SIG-M5 treated with dmso at 0.1 percent for 504 hours (cell line): ENCODE measurements at regions not wholly inside any gene's neighbourhood (a gene's known extent, or its start where the extent isn't known, plus 50 kb on each side); places are given as distances from the start of the nearest gene placed in this dataset.

ENCODE experiments used
- DNase-seq: peaks from one replicate; lab custom pipeline; 2025; ENCODE audit not compliant: unreplicated experiment; lab: John Stamatoyannopoulos, UW

- DNase-seq, result no peak
Observed at GRCh38 chr13:78719367-78719766, 60.4 kb upstream of the OBI1 start.

DNA sequence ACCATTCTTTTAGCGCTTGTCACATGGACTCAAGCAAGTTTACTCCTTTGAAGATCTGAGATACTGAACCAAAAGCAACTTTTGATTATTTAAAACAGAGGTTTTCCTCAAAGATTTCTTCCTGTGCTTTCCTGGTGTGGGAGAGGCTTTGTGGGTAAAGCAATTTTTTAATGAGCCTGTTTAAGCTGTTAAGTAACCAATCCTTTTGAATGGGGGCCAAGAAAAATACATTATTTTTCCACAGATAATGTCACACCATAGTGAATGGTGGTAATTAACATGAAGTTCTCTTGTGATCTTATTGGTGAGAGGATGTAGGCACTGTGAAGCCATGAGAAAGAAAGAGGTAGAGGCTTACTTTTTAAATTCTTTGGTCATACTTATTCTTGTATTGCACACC, 55.8 kb upstream of the OBI1 start:
- DNase-seq, result no peak

GRCh38 chr13:78712831-78713230, 53.9 kb upstream of the OBI1 start:
- DNase-seq, result no peak

- DNase-seq, result no peak
Observed at GRCh38 chr13:78709028-78709427, 50.1 kb upstream of the OBI1 start.
